Endothelial cell (in vitro differentiated cells): ENCODE measurements at regions not wholly inside any gene's neighbourhood (a gene's known extent, or its start where the extent isn't known, plus 50 kb on each side); places are given as distances from the start of the nearest gene placed in this dataset.

Experiments
- DNase-seq: peaks from one replicate; pipeline ENCODE4 v3.0.0; 2021; ENCODE audit warnings: low spot score
- H3K27ac Mint-ChIP-seq: one replicate; pipeline ENCODE4 v1.8.0; 2021; ENCODE audit warnings: mixed read lengths, inconsistent platforms; ENCODE audit not compliant: unreplicated experiment
- H3K27me3 Mint-ChIP-seq: one replicate; pipeline ENCODE4 v1.8.0; 2021; ENCODE audit warnings: mild to moderate bottlenecking, moderate library complexity, mixed read lengths, inconsistent platforms; ENCODE audit not compliant: unreplicated experiment
- H3K36me3 Mint-ChIP-seq: one replicate; pipeline ENCODE4 v1.8.0; 2021; ENCODE audit warnings: mild to moderate bottlenecking, low read depth, mixed read lengths, inconsistent platforms; ENCODE audit not compliant: unreplicated experiment
- H3K4me1 Mint-ChIP-seq: one replicate; pipeline ENCODE4 v1.8.0; 2021; ENCODE audit warnings: mild to moderate bottlenecking, mixed read lengths, inconsistent platforms; ENCODE audit not compliant: unreplicated experiment
- H3K4me3 Mint-ChIP-seq: one replicate; pipeline ENCODE4 v1.8.0; 2021; ENCODE audit warnings: mild to moderate bottlenecking, mixed read lengths, inconsistent platforms; ENCODE audit not compliant: unreplicated experiment
- H3K9me3 Mint-ChIP-seq: one replicate; pipeline ENCODE4 v1.8.0; 2021; ENCODE audit warnings: mixed read lengths, inconsistent platforms; ENCODE audit not compliant: unreplicated experiment
- TF ChIP-seq, protein P1 (sequence below): fragments of 200-600 bp; sonication (generic); IDR thresholded peaks from one replicate; pipeline ENCODE4 v1.5.0; 2021; ENCODE audit warnings: antibody characterized with exemption; ENCODE audit not compliant: unreplicated experiment

DNA sequence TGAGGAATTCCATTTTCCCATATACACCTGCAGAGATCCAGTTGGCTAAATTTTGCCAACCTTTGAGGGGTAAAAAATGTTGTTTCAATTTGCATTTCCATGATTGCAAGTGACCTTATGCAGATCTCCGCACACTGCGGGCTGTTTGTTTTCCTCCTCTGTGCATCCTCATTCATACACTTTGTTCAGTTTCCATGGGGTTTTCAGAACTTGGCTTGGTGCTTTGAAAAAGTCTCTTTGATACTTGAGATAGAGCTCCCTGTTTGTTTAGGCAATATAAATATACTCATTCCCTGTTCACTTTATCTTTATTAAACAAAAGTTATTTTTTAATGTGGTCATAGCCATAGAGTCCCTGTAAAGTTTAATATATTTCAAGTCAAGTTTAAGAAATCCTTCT lies 353.1 kb downstream of the CMPK2 start:
- no peaks in the 10 kb centered on the region for H3K27me3 Mint-ChIP-seq
- no peaks in the 10 kb centered on the region for H3K4me1 Mint-ChIP-seq
- H3K9me3 Mint-ChIP-seq = no peaks in the 10 kb centered on the region
- H3K4me3 Mint-ChIP-seq = no peak overlapping the region
- DNase-seq = no peak
- no peaks in the 10 kb centered on the region for H3K36me3 Mint-ChIP-seq
- TF ChIP-seq, protein P1, sequence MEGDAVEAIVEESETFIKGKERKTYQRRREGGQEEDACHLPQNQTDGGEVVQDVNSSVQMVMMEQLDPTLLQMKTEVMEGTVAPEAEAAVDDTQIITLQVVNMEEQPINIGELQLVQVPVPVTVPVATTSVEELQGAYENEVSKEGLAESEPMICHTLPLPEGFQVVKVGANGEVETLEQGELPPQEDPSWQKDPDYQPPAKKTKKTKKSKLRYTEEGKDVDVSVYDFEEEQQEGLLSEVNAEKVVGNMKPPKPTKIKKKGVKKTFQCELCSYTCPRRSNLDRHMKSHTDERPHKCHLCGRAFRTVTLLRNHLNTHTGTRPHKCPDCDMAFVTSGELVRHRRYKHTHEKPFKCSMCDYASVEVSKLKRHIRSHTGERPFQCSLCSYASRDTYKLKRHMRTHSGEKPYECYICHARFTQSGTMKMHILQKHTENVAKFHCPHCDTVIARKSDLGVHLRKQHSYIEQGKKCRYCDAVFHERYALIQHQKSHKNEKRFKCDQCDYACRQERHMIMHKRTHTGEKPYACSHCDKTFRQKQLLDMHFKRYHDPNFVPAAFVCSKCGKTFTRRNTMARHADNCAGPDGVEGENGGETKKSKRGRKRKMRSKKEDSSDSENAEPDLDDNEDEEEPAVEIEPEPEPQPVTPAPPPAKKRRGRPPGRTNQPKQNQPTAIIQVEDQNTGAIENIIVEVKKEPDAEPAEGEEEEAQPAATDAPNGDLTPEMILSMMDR = no peak
- no peak overlapping the region for H3K27ac Mint-ChIP-seq

DNA sequence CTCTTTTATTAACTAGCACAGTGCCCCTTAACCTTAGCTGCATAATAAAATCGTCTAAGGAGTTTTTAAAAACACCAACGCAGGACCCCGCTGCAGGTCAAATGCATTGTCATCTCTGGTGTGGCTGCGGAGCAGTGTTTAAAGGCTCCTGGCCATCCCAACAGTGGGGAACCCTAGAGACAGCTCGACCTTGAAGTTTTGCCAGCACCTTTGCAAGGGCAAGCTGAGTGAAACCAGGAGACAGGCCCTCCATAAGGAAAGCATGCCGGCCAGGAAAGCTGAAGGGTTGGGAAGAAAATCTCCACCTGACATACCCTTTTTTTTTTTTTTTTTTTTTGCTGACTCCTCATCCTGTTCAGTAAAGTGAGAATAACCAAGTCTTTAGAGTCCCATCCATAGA lies 349.0 kb downstream of the CMPK2 start:
- no peak for DNase-seq
- no peaks in the 10 kb centered on the region for H3K9me3 Mint-ChIP-seq
- no peak overlapping the region for H3K27ac Mint-ChIP-seq
- H3K4me1 Mint-ChIP-seq = no peaks in the 10 kb centered on the region
- H3K4me3 Mint-ChIP-seq = no peak overlapping the region
- peaks cover 1% of the 10 kb centered on the region for H3K27me3 Mint-ChIP-seq
- no peaks in the 10 kb centered on the region for H3K36me3 Mint-ChIP-seq
- TF ChIP-seq, protein P1 = no peak

DNA sequence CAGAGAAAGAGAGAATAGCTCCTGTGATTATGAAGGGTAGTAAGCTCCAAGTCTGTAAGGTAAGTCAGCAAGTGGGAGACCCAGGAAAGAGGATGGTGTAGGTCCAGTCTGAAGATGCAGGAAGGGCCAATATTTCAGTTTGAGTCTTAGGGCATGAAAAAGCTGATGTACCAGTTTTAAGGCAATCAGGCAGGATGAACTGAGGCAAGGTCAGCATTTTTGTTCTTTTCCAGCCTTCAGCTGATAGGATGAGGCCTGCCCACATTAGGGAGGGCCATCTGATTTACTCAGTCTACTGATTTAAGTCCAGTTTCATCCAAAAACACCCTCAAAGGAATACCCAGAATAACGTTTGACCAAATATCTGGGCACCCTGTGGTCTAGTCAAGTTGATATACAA lies 347.3 kb downstream of the CMPK2 start:
- Mint-ChIP-seq H3K27ac (no peak overlapping the region), H3K4me3 (no peak overlapping the region)

DNA sequence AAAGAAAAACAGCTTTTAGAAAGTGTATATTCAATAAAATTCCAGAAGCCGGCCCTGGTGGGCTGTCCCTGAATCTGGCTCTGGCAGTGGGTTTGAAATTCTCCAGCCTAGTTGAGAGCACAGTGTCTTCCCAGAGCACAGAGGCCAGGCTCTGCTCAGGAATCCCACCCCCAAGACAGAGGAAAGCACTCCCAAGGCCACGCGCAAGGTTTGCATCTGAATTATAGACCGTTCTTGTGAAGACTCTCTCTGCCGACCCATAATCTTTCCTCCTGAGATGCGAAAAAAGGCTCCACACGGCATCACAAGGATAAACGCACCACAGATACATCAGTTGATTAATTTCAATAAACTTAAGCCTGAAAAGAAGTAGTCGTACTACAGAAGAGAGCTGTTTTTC lies 342.2 kb downstream of the CMPK2 start:
- no peak overlapping the region for H3K4me3 Mint-ChIP-seq
- TF ChIP-seq, protein P1 = no peak
- no peak for DNase-seq
- no peak overlapping the region for H3K27ac Mint-ChIP-seq
- H3K27me3 Mint-ChIP-seq = no peaks in the 10 kb centered on the region
- no peaks in the 10 kb centered on the region for H3K36me3 Mint-ChIP-seq
- peaks cover 4% of the 10 kb centered on the region for H3K4me1 Mint-ChIP-seq
- no peaks in the 10 kb centered on the region for H3K9me3 Mint-ChIP-seq

More for the DNA sequence above, 347.3 kb downstream of the CMPK2 start:
- no peak for DNase-seq
- H3K4me1 Mint-ChIP-seq = no peaks in the 10 kb centered on the region
- H3K27me3 Mint-ChIP-seq = peaks cover 1% of the 10 kb centered on the region
- no peaks in the 10 kb centered on the region for H3K36me3 Mint-ChIP-seq
- TF ChIP-seq, protein P1 = no peak
- no peaks in the 10 kb centered on the region for H3K9me3 Mint-ChIP-seq

DNA sequence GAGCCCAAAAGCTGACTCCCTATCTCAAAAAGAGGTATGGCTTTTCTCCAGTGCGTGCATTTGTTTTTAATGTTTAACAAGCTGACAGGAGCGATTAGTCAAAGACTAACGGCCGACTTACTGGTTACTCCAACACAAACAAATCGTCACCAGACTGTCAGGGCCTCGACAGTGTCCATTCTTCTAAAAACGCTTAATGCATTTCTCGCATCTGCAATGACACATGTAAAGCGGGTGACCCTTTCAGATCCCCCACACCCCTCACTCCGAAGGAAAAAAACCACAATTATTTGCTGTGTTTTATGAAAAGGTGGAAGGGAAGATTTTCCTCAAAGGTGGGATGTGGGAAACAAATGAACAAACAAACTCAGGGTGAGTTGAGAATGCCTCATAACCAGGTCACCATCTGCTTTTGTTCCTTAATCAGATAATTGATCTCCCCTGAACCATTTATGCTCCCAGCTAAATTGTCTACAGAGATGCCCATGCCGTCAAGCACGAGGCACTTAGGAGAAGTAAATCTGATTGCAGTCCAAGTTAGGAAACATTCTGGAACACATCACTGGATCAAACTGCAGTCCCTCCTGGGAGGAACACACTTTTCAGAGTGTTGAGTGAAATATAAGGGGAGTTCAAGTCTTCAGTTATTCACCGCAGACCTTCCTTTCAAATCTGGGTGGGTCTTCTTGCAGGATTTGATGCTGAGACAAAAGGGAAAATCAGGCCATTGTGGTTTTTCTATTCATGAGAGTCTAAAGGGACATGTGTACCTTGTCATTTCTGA lies 340.8 kb downstream of the CMPK2 start:
- no peak overlapping the region for H3K27ac Mint-ChIP-seq
- no peaks in the 10 kb centered on the region for H3K27me3 Mint-ChIP-seq
- peaks cover 4% of the 10 kb centered on the region for H3K4me1 Mint-ChIP-seq
- TF ChIP-seq, protein P1 = no peak
- H3K36me3 Mint-ChIP-seq = no peaks in the 10 kb centered on the region
- no peaks in the 10 kb centered on the region for H3K9me3 Mint-ChIP-seq
- DNase-seq = no peak
- no peak overlapping the region for H3K4me3 Mint-ChIP-seq
